ENCODE measurements at regions not wholly inside any gene's neighbourhood (a gene's known extent, or its start where the extent isn't known, plus 50 kb on each side); places are given as distances from the start of the nearest gene placed in this dataset.
A peak's percentile ranks its signal among the peaks of the same experiment; 100 is the strongest.
"Not testable (repeated sequence)": the region's sequence is repeated elsewhere in the genome, so short reads cannot be mapped to it uniquely, and the experiment has no call there.

DNA sequence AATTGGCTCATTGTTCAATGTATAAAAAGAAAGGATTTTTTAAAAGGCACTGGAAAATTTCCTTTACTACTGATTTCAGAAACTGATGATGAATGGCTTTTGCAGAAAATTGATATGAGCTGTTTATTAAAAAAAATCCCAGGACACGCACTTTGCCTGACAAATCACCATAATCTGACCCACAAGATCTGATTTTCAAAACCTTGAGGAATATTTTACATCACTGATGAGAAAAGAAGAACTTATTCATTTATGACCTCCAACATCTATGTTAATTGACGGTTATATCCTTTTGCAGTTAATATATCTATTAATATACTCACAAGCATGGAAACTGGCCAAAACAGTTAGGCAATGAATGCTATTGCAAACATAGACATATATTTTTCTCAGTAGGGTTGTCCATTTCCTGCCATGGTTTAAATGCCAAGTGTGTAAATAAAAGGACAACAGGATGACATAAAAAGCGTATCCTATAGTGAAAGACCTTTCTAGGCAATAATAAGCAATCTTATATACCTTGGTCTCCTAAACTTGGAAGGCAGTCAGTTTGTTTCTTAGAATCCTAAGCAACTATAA is 109.7 kb upstream of the SLC7A14 start:
- TF ChIP-seq, protein P1, sequence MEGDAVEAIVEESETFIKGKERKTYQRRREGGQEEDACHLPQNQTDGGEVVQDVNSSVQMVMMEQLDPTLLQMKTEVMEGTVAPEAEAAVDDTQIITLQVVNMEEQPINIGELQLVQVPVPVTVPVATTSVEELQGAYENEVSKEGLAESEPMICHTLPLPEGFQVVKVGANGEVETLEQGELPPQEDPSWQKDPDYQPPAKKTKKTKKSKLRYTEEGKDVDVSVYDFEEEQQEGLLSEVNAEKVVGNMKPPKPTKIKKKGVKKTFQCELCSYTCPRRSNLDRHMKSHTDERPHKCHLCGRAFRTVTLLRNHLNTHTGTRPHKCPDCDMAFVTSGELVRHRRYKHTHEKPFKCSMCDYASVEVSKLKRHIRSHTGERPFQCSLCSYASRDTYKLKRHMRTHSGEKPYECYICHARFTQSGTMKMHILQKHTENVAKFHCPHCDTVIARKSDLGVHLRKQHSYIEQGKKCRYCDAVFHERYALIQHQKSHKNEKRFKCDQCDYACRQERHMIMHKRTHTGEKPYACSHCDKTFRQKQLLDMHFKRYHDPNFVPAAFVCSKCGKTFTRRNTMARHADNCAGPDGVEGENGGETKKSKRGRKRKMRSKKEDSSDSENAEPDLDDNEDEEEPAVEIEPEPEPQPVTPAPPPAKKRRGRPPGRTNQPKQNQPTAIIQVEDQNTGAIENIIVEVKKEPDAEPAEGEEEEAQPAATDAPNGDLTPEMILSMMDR (conservative IDR thresholded peaks at IDR 0.05) = no peak
- TF ChIP-seq ZFX (IDR thresholded peaks at IDR 0.05) = no peak

DNA sequence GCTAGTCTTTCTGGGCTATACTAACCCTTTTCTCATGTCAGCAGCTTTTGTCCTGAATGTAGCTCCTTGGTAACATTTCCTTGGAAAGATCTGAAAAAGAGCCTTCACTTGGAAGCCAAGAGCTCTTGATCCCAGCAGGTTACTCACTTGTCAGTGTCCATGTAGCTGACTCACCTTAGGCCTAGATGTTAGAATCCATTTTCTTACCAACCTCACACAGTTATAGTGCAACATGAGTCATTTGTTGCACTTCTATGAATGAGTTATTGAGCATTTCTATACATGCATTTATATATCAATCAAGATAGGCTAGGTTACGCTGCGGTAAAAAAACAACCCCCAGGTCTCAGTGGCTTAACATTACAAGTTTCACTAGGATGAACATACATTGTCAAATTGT is 106.8 kb upstream of the SLC7A14 start:
- no peak overlapping the region for H3K27ac ChIP-seq
- TF ChIP-seq, protein P1 (conservative IDR thresholded peaks at IDR 0.05) = no peak
- no peak for TF ChIP-seq ZFX (IDR thresholded peaks at IDR 0.05)

More for the DNA sequence above, 109.7 kb upstream of the SLC7A14 start:
- no peak overlapping the region for H3K27ac ChIP-seq

DNA sequence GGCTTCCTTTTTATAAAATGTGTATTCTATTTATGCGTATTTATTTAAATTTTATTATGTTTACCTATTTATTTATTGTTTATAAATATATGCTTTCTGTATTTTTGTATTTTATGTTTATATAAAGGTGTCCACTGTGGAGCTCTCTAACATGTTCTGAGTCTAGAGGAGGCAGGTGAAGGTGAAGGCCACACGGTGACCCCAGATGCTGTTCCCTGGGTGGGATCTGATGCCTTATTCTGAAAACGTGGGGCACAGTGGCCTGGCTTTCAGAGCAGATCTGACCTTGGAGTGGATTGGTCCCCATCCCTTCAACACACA is 104.7 kb upstream of the SLC7A14 start:
- TF ChIP-seq, protein P1 (conservative IDR thresholded peaks at IDR 0.05) = peak; percentile 44
- TF ChIP-seq ZFX (IDR thresholded peaks at IDR 0.05) = no peak
- H3K27ac ChIP-seq = no peak overlapping the region

GRCh38 chr3:170689893-170690660 is 104.2 kb upstream of the SLC7A14 start:
- TF ChIP-seq, protein P1 (conservative IDR thresholded peaks at IDR 0.05) = peak; percentile 96
- TF ChIP-seq ZFX (IDR thresholded peaks at IDR 0.05) = no peak
- no peak overlapping the region for H3K27ac ChIP-seq

DNA sequence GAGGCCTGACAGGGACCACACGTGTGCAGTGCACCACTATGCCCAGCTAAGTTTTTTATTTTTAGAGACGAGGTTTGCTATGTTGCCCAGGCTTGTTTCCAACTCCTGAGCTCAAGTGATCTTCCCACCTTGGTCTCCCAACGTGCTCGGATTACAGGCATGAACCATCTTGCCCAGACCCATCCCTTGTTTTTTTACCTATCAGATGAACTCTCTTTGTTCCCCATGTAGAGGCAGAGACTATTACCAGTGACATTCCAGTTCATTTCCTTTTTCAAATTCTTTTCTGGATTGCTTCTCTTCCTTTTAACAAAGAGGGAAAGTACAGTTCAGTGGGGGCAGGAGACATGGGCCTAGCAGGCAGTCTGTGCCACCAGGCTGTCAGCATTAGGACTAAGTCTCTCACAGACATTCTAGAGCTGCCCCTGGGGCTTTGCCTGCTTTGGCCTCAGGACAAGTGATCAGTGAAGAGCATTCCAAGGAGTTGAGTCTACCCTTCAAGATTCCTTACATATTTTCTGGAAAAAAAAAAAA is 103.5 kb upstream of the SLC7A14 start:
- TF ChIP-seq, protein P1 (conservative IDR thresholded peaks at IDR 0.05) = no peak
- no peak for TF ChIP-seq ZFX (IDR thresholded peaks at IDR 0.05)
- no peak overlapping the region for H3K27ac ChIP-seq

GRCh38 chr3:170688222-170688621 is 102.3 kb upstream of the SLC7A14 start:
- not testable (repeated sequence) for H3K27ac ChIP-seq

GRCh38 chr3:170680593-170680992 is 94.7 kb upstream of the SLC7A14 start:
- no peak overlapping the region for H3K27ac ChIP-seq
- TF ChIP-seq, protein P1 (conservative IDR thresholded peaks at IDR 0.05) = no peak
- no peak for TF ChIP-seq ZFX (IDR thresholded peaks at IDR 0.05)
